ENCODE measurements at regions not wholly inside any gene's neighbourhood (a gene's known extent, or its start where the extent isn't known, plus 50 kb on each side); places are given as distances from the start of the nearest gene placed in this dataset.

- TF ChIP-seq CTCF (IDR thresholded peaks at IDR 0.05; ENCODE audit: poor library complexity) = no peak
- TF ChIP-seq EZH2 (IDR thresholded peaks at IDR 0.05; ENCODE audit: borderline replicate concordance) = no peak
Measured at GRCh38 chr5:54383941-54384340, 71.6 kb upstream of the HSPB3 start.
